Heart left ventricle (tissue), 13 donors: ENCODE measurements at regions not wholly inside any gene's neighbourhood (a gene's known extent, or its start where the extent isn't known, plus 50 kb on each side); places are given as distances from the start of the nearest gene placed in this dataset.

Experiments
- POLR2A ChIP-seq, 2 donors: fragments of 450-650 bp; IDR thresholded peaks; one replicate each; pipeline ENCODE4 v1.6.1; 2017; ENCODE audit warnings: antibody characterized with exemption in 2 of 2, mild to moderate bottlenecking in 2 of 2, moderate library complexity in 2 of 2
- TF ChIP-seq, protein P1 (sequence below), 12 donors: fragments of 200-600 bp; sonication (generic) in 4 of 12; IDR thresholded peaks; one replicate each; pipeline versions ENCODE4 v1.5.0 to v1.8.0; 2018 to 2022; ENCODE audit warnings: antibody characterized with exemption in 12 of 12, mild to moderate bottlenecking in 5 of 12
- donor health status: ischemic (EF 13 %, LVEDD 7.1; RV severe dilation, severe dysfunction).
- donor health status: DM: no; HTN: yes; CAD: no.
- donor health status: DM: no; HTN: no; CAD: no.
- donor health status: ischemic (EF 25% LVEDD 6.9; RV normal size, moderate dysfunction).
- donor health status: ischemic (EF 25% LVEDD 5.7; RV mildly dilated, moderate dysfunction).
- donor health status: ischemic (EF 35%, LVEDD 5.7; RV mildly dilated, moderate dysfunction).
- donor health status: nonischemic (EF 11% LVEDD 7.7; RV severe dilation, severe dysfunction).
- donor health status: DM: yes; HTN: yes; CAD: no.
- donor health status: PGD.
- donor health status: ischemic (EF 29% LVEDD 5.4; RV normal size, mild dysfunction).
- donor health status: nonischemic (EF 23%, LVEDD 6.1; RV moderate dilation, normal function).

DNA sequence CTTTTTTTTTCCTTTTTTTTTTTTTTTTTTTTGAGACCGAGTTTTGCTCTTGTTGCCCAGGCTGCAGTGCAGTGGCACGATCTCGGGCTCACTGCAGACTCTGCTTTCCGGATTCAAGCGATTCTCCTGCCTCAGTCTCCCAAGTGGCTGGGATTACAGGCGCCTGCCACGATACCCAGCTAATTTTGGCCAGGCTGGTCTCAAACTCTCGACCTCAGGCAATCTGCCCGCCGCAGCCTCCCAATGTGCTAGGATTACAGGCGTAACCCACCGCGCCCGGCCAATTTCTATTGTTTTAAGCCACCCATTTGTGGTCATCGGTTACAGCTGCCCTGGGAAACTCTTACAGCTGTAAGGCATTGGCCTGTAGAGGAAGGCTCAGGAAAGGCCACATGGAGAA is 617.7 kb downstream of the GABRG2 start:
- no peak for TF ChIP-seq POLR2A (IDR thresholded peaks at IDR 0.05)
- TF ChIP-seq, protein P1, sequence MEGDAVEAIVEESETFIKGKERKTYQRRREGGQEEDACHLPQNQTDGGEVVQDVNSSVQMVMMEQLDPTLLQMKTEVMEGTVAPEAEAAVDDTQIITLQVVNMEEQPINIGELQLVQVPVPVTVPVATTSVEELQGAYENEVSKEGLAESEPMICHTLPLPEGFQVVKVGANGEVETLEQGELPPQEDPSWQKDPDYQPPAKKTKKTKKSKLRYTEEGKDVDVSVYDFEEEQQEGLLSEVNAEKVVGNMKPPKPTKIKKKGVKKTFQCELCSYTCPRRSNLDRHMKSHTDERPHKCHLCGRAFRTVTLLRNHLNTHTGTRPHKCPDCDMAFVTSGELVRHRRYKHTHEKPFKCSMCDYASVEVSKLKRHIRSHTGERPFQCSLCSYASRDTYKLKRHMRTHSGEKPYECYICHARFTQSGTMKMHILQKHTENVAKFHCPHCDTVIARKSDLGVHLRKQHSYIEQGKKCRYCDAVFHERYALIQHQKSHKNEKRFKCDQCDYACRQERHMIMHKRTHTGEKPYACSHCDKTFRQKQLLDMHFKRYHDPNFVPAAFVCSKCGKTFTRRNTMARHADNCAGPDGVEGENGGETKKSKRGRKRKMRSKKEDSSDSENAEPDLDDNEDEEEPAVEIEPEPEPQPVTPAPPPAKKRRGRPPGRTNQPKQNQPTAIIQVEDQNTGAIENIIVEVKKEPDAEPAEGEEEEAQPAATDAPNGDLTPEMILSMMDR (IDR thresholded peaks at IDR 0.05) = no peak
